OCI-LY7 (cell line): ENCODE measurements at regions not wholly inside any gene's neighbourhood (a gene's known extent, or its start where the extent isn't known, plus 50 kb on each side); places are given as distances from the start of the nearest gene placed in this dataset.

ENCODE experiments used
- BruUV-seq: library from RNA; stranded (reverse); fragments of 400-500 nt; replicated peaks from 2 replicates; lab custom pipeline; 2021; lab: Mats Ljungman, UMichigan
- CTCF ChIA-PET: fragments of 300-600 bp; sonication (Branson Sonifier 250); formaldehyde crosslinking; loops from one replicate; lab custom pipeline; 2022; ENCODE audit warnings: antibody characterized with exemption; ENCODE audit not compliant: unreplicated experiment; lab: Charles Lee
- POLR2A ChIA-PET: fragments of 300-600 bp; sonication (Branson Sonifier 250); formaldehyde crosslinking; loops from one replicate; lab custom pipeline; 2022; ENCODE audit warnings: antibody characterized with exemption; lab: Charles Lee
- DNase-seq: peaks from one replicate; pipeline ENCODE4 v3.0.0-alpha.2; 2015; ENCODE audit warnings: low spot score
- H2AFZ ChIP-seq: fragments of 200-600 bp; sonication (generic), shearing (Covaris generic); 2 replicates; pipeline ENCODE4 v1.6.1; 2014; ENCODE audit warnings: mild to moderate bottlenecking, antibody characterized with exemption, low read length, moderate library complexity
- H3K27ac ChIP-seq: fragments of 200-600 bp; sonication (generic); 2 replicates; pipeline ENCODE4 v1.5.1; 2014; ENCODE audit warnings: mixed run types, low read depth, mild to moderate bottlenecking, moderate library complexity, low read length, inconsistent platforms; ENCODE audit not compliant: poor library complexity, severe bottlenecking
- H3K36me3 ChIP-seq: fragments of 200-600 bp; sonication (generic); 2 replicates; pipeline ENCODE4 v1.6.1; 2014; ENCODE audit warnings: mild to moderate bottlenecking, antibody characterized with exemption, low read length, moderate library complexity, mixed read lengths; ENCODE audit not compliant: insufficient read depth
- H3K4me1 ChIP-seq: fragments of 200-600 bp; sonication (generic); 2 replicates; pipeline ENCODE4 v1.5.1; 2014; ENCODE audit warnings: mild to moderate bottlenecking, low read length; ENCODE audit not compliant: insufficient read depth, poor library complexity, severe bottlenecking
- H3K4me2 ChIP-seq: fragments of 200-600 bp; sonication (generic); 2 replicates; pipeline ENCODE4 v1.6.1; 2014; ENCODE audit warnings: mild to moderate bottlenecking, low read length
- H3K4me3 ChIP-seq: fragments of 200-600 bp; sonication (generic); 2 replicates; pipeline ENCODE4 v1.5.1; 2014; ENCODE audit warnings: mild to moderate bottlenecking, low read depth, low read length; ENCODE audit not compliant: poor library complexity, severe bottlenecking
- H3K79me2 ChIP-seq: fragments of 200-600 bp; sonication (generic); 2 replicates; pipeline ENCODE4 v1.6.1; 2016; ENCODE audit warnings: low read depth, mild to moderate bottlenecking, low read length, moderate library complexity, mixed read lengths; ENCODE audit not compliant: insufficient read depth
- H3K9me2 ChIP-seq: fragments of 200-600 bp; sonication (generic); 2 replicates; pipeline ENCODE4 v1.6.1; 2016; ENCODE audit warnings: mild to moderate bottlenecking, low read length, mixed read lengths; ENCODE audit not compliant: insufficient read depth
- H3K9me3 ChIP-seq: fragments of 200-600 bp; sonication (generic); 2 replicates; pipeline ENCODE4 v1.6.1; 2014; ENCODE audit warnings: mild to moderate bottlenecking, mixed run types, low read length, mixed read lengths
- H4K20me1 ChIP-seq: fragments of 200-600 bp; sonication (generic); 2 replicates; pipeline ENCODE4 v1.6.1; 2014; ENCODE audit warnings: mild to moderate bottlenecking, antibody characterized with exemption, low read length, moderate library complexity, mixed read lengths; ENCODE audit not compliant: insufficient read depth
- EZH2phosphoT487 ChIP-seq: fragments of 200-600 bp; sonication (generic); IDR thresholded peaks from 2 replicates; pipeline ENCODE4 v1.6.1; 2018; ENCODE audit warnings: low read depth, borderline replicate concordance, mild to moderate bottlenecking, mixed run types, antibody characterized with exemption, low read length, moderate library complexity, mixed read lengths
- intact Hi-C: fragments of 100-400 bp; cut with micrococcal nuclease; formaldehyde crosslinking; loops from one replicate; pipeline ENCODE4 v1.10.0; 2022; ENCODE audit not compliant: unreplicated experiment
- TF ChIP-seq, protein P1 (sequence below): fragments of 200-600 bp; sonication (generic); conservative IDR thresholded peaks from 2 replicates; pipeline ENCODE4 v1.5.1; 2014; ENCODE audit warnings: mild to moderate bottlenecking, antibody characterized with exemption, low read length, moderate library complexity, mixed read lengths

DNA sequence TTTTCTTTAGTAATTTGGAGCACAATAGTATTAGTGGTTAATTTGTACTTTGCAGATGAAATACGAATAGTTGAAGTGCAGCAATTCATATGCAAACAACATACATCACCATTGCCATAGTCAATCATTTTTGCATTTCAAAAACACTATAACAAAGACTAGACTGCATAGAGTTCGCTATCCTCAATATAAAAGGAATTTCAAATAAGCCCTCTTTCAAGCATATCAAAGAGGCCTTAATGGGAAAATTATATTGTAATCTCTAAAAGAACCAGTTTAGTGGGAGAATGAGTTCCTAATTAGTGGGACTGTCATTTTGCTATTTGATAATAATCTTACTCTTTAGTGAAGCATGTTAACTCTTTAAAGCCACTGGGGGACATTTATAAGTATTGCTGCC, 2302.3 kb upstream of the C9orf72 start:
- H3K9me2 ChIP-seq: no peaks in the 10 kb centered on the region
- no peak for TF ChIP-seq EZH2phosphoT487
- TF ChIP-seq, protein P1, sequence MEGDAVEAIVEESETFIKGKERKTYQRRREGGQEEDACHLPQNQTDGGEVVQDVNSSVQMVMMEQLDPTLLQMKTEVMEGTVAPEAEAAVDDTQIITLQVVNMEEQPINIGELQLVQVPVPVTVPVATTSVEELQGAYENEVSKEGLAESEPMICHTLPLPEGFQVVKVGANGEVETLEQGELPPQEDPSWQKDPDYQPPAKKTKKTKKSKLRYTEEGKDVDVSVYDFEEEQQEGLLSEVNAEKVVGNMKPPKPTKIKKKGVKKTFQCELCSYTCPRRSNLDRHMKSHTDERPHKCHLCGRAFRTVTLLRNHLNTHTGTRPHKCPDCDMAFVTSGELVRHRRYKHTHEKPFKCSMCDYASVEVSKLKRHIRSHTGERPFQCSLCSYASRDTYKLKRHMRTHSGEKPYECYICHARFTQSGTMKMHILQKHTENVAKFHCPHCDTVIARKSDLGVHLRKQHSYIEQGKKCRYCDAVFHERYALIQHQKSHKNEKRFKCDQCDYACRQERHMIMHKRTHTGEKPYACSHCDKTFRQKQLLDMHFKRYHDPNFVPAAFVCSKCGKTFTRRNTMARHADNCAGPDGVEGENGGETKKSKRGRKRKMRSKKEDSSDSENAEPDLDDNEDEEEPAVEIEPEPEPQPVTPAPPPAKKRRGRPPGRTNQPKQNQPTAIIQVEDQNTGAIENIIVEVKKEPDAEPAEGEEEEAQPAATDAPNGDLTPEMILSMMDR: no peak
- H3K4me2 ChIP-seq: no peak overlapping the region
- ChIA-PET POLR2A (interaction anchor here (0.7 kb wide), 1 partner anchor 17 kb away, joined by 3 read pairs; no protein-coding TSS in a partner anchor), CTCF (no interaction called here)
- H3K36me3 ChIP-seq: no peaks in the 10 kb centered on the region
- H3K27ac ChIP-seq: no peak overlapping the region
- H3K79me2 ChIP-seq: no peaks in the 10 kb centered on the region
- BruUV-seq: no TSS peak
- H4K20me1 ChIP-seq: no peaks in the 10 kb centered on the region
- no peak overlapping the region for H3K4me3 ChIP-seq
- H3K9me3 ChIP-seq: no peaks in the 10 kb centered on the region
- H3K4me1 ChIP-seq: no peaks in the 10 kb centered on the region
- intact Hi-C loops: no loop called here
- DNase-seq: no peak
- H2AFZ ChIP-seq: no peak overlapping the region

DNA sequence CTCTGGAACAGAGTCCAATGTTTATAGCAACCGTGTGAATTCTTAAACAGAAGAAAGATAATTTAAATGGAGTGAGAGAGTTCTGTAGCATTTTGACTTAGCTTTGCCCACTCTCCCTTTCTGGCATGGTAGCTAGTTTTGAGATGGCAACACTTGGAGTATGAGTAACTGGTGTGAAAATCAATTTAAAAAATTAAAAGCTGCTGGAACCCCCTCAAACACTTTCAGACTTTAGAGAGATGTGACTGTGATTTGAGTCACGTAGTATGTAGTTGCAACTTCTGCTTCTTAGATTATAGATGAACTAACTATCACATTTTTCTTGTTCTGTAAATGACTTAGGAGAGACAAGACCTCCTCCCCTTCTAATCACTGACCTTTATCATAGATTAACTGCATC, 2309.5 kb upstream of the C9orf72 start:
- H3K27ac ChIP-seq: no peak overlapping the region
- CTCF ChIA-PET: no interaction called here
- DNase-seq: no peak
- intact Hi-C loops: no loop called here
- no peak overlapping the region for H3K4me2 ChIP-seq
- H3K4me3 ChIP-seq: no peak overlapping the region
- H3K9me3 ChIP-seq: no peaks in the 10 kb centered on the region
- POLR2A ChIA-PET: no interaction called here
- no TSS peak for BruUV-seq
- TF ChIP-seq, protein P1: no peak
- TF ChIP-seq EZH2phosphoT487: no peak
- H3K9me2 ChIP-seq: no peaks in the 10 kb centered on the region
- no peaks in the 10 kb centered on the region for H3K4me1 ChIP-seq
- no peaks in the 10 kb centered on the region for H3K79me2 ChIP-seq
- no peak overlapping the region for H2AFZ ChIP-seq
- no peaks in the 10 kb centered on the region for H3K36me3 ChIP-seq
- no peaks in the 10 kb centered on the region for H4K20me1 ChIP-seq

DNA sequence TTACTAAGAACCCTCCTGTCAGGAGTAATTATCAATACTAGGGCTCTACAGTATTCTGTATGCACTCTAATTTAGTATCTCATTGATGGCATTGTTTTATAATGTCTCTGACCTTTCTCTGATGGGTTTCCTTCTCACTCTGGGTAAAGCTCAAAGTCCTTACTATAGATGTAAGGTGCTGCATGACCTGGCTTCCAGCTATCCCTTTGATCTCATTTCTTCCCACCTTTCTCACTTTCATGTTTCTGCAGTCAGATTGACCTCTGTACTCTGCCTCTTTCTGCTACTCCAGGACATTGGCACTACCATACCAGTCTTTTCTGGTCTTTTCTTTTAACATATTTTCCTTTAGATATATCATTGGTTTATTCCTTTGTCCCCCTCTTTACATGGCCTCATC, 2332.8 kb upstream of the C9orf72 start:
- H3K4me1 ChIP-seq: no peaks in the 10 kb centered on the region
- no peaks in the 10 kb centered on the region for H4K20me1 ChIP-seq
- H3K9me3 ChIP-seq: no peaks in the 10 kb centered on the region
- H3K36me3 ChIP-seq: no peaks in the 10 kb centered on the region
- no peak for TF ChIP-seq EZH2phosphoT487
- TF ChIP-seq, protein P1: no peak
- H3K4me3 ChIP-seq: no peak overlapping the region
- H3K79me2 ChIP-seq: no peaks in the 10 kb centered on the region
- no peak overlapping the region for H3K4me2 ChIP-seq
- BruUV-seq: no TSS peak
- no peak for DNase-seq
- ChIA-PET CTCF (no interaction called here), POLR2A (no interaction called here)
- no peaks in the 10 kb centered on the region for H3K9me2 ChIP-seq
- H2AFZ ChIP-seq: no peak overlapping the region
- intact Hi-C loops: no loop called here
- no peak overlapping the region for H3K27ac ChIP-seq
